ENCODE measurements at regions not wholly inside any gene's neighbourhood (a gene's known extent, or its start where the extent isn't known, plus 50 kb on each side); places are given as distances from the start of the nearest gene placed in this dataset.
"Not testable (repeated sequence)": the region's sequence is repeated elsewhere in the genome, so short reads cannot be mapped to it uniquely, and the experiment has no call there.

DNA sequence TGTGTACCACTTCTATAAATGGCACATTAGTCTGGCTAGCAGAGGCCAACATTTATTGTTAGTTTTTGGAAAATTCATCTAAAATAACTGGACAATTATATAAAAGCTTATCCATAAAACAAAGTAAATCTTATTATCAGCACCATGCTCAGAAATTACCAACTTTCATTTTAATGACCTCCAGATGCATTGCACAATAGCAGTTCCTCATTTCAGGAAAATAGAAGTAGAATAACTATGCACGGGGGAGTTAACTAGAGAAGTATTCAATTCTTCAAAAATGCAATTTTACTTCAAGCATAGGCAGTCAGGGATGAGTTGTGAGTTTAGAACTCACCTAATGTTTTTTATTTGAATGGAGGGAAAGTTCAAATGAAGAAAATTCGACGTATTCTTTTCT is 1023.5 kb downstream of the PCDH17 start:
- DNase-seq, result no peak

DNA sequence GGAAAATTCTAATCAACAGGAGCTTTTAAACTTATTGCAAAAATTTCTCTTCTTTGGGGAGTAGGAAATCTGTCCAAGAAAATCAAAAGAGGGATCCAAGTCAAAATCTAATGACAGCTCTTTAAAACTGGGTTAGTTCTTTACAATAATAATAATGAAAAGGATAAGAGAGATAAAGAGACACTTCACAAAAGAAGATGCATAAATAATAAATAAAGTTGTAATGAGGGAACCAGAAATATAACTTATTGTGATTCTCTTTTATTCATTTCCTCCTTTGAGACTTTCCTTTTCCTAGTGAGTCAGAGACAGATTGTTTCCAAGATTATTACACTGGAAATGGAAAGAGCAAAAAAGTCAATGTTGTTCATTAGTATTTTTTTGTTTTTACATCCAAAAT is 1029.3 kb downstream of the PCDH17 start:
- DNase-seq, result no peak

DNA sequence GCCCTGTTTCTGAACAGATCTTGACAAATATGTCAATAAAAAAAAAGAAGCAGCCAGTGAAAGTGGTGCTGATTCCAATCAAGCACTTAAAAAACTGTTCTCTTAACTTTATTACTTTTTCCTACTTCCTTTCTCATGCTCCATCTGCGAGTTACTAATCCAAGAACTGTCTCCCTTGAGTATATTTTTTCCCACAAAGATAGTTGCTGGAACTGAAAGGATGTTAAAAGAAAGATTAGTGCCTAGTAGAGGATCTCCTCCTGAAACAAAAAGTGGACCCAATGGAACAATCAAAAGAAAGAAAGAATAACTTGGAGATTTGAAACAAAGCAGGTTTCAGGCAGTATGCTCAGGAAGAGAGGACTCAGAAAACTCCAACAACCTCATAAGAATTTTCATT is 1034.8 kb downstream of the PCDH17 start:
- no peak for DNase-seq

DNA sequence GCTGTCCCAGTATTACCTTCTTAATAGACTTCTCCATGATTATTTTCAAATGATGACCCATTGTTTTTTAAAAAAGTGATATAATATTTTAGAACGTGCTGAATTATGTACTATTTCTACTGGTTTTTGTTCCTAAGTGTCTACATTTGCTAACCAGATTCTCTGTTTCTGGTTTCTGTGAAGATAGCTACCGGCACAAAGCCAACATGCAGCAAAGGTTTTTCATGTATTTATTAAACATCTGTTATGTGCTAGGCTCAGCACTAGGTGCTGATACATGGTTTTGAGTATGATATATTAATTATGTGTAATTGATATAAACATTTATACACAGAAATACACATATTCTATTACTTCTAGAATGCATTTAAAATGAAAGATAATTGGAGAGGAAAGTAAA is 1035.6 kb downstream of the PCDH17 start:
- no peak for DNase-seq

DNA sequence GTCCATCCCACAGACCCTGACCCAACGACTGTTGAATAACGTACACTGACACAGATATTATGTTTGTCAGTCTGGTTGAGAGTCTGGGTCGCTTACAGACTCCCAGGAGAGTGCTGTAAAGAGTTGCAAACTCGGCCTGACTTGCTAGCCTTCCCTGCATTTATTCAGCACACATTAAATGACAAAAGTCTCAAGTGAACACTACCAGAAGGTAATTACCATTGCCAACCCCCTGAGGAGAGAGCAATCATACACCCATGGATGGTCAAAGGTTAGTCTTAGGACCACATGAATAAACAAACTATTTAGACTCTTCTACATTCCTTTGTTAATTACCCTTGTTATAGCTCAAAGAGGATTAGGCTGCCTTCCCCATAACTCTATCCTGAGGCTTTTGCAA is 1048.6 kb downstream of the PCDH17 start:
- no peak for DNase-seq

DNA sequence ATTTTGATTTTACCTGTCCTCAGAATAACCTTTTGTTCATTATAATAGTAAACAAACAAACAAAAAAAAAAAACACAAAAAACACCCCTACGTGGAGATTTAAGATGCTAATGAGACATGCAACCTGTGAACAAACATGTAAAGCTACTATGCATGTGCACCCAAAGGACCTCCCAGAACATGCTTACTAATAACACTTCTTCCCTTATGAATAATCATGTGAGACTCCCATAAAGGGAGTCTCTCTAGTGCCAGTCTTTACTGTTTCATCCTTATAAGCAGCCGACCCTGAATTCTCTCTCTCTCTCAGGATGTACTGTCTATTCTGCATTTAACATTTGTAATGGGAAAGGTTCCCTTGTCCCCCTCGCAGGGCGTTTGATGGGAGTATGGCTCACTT is 1051.1 kb downstream of the PCDH17 start:
- no peak for DNase-seq

DNA sequence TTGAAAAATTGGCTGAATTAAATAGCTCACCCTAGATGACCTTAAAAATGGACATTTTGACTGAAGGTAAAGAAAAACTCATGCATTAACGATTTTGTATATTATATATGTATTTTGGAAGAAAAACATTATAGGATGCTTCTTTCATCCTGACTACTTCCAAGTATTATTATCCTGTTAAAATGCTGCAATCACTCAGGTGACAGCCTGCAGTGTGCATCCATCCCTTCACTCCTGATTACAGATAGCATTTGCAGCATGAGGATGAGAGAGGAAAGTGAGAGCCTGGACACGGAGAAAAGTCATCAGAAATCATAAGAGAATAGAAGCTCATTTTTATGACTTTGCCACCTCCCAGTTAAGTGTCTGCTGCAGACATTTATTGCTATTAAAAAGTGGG is 1055.6 kb downstream of the PCDH17 start:
- no peak for DNase-seq

DNA sequence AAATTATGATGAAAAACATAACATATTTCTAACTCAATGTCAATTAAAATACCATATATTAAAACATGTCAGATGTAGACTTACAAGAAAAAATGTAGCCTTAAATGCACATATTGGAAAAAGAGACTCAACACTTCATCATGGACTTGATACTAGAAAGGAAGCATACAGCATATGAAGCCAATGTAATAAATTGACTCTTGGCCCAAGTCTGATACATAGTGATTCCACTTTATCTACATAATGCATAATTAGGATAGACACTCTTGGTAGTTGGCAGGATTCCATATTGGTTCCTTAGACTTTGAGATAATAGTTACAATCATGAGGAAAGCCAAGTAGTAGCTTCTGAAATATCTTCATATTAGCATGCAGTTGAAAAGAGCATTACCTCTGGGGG is 1067.0 kb downstream of the PCDH17 start:
- no peak for DNase-seq

DNA sequence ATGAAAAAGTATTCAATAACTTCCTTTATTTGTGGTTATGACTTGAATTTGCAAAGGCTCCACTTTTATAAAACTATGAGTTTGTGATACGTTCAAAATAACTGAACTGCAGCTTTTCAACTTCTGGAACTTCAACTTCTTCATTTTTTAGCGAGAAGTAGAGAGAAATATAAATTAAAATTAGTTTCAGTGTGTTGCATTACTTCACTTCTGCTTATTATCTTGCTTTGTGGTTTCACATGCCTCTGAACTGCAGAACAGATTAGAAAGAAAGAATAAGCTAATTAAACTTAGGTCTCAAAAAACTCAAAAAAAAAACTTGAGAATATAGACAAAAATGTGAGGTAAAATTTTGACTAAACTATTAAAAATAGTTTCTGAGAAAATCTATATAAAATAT is 1073.4 kb downstream of the PCDH17 start:
- DNase-seq, result no peak

DNA sequence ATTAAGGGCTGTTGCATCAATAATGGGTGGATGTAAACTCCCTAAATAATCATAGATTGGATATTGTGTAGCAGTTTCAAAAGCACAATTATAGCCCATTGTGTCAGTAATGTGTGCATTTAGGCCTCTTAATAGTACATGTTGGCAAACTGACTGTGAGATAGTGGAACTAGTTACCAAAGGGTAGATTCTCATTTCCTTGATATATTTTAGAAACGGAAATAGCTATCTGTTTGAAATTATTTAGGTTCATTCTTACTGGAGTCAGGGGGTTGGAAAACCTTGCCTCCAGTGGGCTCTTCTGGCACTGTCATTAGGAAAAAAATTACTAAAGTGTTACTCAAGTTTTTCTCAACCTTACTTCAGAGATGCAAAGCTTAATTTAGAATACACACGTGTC is 1074.9 kb downstream of the PCDH17 start:
- no peak for DNase-seq

DNA sequence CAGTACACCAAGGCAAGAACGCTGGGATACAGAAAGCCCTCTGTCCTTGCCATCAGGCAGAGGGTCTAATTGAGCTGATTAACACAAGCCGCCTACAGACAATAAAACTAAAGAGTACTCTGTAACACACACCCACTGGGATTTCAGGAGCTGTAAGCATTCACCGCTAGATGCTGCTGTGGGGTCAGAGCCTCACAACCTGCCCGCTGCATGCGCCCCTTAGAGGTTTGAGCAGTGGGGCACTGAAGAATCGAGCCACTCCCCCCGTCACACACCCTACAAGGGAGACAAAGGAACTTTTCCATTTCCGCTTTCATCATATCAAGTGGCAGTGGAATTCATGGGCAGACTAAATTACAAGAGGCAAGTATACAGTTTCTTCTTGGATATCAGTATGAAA is 1080.6 kb downstream of the PCDH17 start:
- no peak for DNase-seq

DNA sequence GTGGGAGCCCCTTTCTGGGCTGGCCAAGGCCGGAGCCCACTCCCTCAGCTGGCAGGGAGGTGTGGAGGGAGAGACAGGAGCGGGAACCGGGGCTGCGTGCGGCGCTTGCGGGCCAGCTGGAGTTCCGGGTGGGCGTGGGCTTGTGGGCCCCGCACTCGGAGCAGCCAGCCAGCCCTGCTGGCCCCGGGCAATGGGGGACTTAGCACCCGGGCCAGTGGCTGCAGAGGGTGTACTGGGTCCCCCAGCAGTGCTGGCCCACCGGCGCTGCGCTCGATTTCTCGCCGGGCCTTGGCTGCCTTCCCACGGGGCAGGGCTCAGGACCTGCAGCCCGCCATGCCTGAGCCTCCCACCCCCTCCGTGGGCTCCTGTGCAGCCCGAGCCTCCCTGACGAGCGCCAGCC is 1082.5 kb downstream of the PCDH17 start:
- DNase-seq, result not testable (repeated sequence)

DNA sequence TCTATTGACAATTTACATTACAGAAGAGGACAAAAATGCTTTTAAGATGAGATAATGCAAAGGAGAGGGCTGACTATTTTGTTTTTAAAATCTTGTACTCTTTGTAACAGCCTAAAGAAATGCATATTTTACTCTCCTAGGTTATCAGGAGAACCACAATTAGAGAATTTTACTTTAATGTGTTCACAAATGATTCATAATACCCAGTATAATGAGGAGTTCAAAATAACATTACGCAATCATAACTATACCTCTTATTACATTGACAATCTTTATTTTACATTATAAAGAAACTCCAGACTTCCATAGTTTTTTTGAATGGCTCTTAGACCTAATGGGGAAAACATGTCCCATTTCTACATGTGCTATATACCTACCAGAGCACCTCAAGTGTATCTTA is 1089.7 kb downstream of the PCDH17 start:
- no peak for DNase-seq

DNA sequence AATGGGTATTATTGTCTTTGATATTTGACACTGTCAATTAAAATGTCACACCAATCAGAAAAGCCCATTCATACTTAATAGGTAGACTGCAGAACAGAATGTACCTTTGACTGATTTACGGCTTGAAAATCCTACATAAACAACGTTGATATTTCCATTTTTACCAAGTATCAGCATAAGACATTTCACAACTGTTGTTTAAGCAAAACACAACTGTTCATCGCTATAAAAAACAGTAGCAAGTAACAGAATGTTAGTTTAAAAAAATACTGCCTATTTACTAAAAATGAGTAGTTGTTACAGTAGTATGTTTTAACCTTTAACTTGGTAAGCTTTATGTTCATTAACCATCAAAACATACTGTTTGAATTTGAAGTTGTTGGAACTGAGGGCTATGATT is 1096.6 kb downstream of the PCDH17 start:
- no peak for DNase-seq

DNA sequence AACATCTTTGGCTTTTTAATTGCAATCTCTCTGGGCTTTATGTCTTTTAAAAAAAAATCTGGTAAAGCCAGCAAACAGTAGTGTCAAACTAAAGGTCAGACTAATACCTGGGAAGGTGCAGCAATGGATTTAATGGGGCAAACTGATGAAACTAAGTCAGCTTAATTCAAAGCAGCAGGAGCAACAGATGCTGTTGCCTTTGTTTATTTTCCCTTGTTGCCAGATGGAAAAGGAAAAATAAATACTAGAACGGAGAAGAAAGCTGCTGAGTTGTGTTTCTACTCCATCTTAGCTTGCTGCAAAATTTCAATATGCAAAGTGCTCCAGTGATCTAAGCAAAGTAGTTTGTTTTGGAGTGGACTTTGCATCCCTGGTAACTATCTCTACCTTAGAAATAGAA is 1097.8 kb downstream of the PCDH17 start:
- DNase-seq, result no peak

DNA sequence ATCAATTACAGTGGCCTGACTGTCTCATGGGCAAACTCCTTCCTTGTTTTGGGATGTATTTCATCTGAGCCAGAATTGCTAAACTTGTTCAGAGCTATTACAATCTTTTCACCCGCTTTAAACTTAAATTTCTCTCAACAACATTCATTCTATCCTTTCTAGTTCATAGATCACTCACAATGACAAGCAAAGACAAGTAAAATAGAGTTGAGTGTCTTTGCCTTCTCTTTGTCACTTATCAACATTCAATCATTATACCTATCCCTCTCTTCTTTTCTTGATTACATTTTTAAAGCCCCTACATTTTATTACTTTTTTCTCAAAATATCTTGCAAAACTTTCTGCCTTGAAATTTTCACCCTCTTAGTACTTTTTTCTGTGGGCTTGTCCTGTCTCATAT is 1113.1 kb downstream of the PCDH17 start:
- DNase-seq, result no peak

DNA sequence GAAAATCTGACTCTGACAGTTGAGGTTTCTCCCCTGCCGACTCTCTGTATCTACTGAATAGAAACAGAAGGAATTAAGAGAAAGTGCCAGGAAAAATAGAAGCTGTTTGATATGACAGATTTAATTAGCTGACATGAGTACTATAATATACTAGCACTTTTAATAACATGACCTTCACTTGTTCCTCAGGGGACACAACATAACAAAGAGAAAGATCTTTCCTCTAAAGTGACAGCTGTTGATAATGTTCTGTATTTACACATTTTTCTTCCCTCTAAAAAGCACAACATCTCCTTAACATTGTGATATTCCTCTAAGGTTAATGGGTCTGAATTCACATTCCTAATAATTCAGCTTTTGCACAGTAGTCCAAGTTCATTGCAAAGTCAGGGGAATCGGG is 1136.0 kb downstream of the PCDH17 start:
- DNase-seq, result no peak

DNA sequence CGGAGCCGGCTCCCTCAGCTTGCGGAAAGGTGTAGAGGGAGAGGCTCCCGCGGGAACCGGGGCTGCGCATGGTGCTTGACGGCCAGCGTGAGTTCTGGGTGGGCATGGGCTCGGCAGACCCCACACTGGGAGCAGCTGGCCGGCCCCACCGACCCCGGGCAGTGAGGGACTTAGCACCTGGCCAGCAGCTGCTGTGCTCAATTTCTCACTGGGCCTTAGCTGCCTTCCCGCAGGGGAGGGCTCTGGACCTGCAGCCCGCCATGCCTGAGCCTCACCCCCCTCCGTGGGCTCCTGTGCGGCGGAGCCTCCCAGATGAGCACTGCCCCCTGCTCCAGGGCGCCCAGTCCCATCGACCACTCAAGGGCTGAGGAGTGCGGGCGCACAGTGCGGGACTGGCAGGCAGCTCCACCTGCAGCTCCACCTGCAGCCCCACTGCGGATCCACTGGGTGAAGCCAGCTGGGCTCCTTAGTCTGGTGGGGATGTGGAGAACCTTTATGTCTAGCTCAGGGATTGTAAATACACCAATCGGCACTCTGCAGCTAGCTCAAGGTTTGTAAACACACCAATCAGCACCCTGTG is 1141.8 kb downstream of the PCDH17 start:
- DNase-seq, result no peak

DNA sequence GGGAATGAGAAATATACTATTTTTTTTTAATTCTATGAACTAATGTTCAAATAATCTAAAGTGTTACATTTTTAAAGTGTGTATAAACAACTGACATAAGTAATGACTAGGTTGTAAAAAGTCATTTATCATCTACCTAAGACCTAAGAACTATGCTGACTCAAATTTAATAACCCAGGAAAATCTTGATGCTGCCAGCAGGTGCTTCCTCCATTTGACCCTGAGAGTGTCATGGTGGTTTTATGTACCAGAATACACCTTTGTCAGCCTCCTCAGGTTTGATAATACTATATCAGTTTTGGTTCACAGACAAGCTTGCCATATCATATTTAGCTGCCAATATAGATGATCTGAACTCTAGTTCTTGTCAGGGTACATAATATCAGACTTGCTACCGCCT is 1151.2 kb downstream of the PCDH17 start:
- DNase-seq, result no peak

DNA sequence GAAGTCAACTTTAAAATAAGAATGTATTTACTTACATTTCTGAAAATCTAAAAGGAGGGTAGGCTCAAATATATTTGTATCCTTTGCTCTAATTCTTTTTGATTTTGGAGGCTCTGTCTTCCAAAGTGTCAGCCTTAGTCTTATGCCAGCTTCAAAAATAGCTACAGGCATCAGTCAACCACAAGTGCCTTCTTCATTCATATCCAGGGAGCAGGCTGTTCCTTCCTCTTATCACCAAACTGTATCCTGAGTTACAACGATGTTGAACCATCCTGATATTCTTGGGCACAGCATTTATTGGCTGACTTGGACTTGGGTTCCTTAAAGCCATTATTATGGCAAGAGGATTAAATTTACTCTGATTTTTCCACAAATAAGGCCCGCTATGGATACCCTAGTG is 1161.3 kb downstream of the PCDH17 start:
- no peak for DNase-seq

DNA sequence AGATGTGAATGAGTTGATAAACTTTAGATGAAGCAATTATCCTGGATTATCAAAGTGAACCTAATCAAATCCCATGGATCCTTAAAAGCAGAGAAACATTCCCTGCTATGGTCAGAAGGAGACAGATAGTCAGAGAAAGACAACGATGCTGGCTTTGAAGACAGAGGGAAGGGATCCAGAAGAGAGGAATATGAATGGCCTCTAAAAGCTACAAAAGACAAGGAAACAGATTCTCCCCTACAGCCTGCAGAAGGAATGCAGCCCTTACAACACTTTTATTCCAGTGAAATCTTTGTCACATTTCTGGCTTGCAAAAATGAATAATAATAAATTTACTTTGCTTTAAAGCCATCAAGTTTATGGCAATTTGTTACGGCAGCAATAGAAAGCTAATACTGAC is 1164.2 kb downstream of the PCDH17 start:
- DNase-seq, result no peak

DNA sequence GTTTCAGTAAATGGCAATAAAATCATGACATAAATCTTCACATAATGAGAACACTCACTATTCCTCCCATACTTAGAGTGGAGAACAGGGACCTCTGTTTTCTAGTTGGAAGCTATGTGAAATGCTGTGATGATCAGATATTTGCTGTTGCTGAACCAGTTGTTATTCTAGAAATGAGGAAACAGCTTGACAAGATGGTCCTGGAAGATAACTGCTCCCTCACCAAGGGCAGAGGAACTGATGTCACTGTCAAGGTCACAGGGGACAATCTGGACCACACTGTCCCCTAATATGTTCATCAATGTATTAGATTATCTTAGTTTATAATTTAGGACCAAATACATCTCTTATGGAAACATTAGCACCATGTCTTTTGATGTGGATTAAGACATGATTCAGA is 1173.3 kb downstream of the PCDH17 start:
- DNase-seq, result no peak

DNA sequence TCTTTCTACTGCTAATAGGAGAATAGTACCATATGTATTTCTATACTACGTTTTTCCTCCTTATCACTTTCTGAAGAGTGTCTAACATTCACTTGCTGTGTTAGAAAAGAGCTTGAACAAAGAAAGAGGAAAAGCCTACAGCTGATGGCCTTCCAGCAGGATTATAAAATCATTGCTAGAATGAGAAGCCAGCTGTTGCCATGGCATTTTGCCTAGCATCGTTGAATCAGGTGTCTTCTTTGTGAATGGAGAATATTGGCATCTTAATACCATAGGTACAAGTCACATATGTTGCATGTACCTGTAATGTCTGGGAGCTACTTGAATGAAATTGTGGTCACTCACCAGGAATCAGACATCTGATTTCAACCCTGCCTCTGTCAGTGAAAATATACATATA is 1174.9 kb downstream of the PCDH17 start:
- DNase-seq, result no peak

DNA sequence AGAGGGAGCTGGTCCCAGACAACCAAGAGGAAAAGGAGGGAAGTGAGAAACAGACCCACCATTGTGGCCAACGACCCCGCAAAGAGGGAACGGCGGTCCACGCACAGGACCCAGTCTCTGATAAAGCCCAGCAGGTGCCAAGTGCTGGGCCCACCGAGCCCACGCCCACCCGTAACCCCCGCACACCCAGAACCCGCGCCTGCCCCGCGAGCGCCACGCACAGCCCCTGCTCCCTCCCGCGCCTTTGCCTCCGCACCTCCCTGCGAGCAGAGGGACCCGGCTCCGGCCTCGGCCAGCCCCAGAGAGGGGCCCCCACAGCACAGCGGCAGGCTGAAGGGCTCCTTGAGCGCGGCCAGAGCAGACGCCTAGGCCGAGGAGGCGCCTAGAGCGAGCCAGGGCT is 1192.2 kb downstream of the PCDH17 start:
- no peak for DNase-seq

DNA sequence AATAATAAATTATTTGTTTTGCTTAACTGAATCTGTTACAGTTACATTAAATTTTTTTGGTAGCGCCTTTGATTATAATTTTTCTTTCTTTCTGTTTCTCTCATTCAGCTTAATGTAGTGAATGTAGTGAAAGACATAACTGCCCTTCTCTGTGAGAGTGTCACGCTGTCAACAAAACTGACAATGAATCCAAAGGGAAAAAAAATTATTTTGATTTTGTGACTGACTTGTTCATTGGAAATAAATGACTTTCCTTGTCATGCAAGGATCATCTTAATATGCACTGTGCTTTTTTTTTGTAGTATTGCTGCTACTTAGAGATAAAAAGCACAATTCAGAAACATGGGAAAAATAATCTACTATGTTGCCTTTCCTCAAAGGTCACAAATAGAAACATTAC is 1196.4 kb downstream of the PCDH17 start:
- no peak for DNase-seq

DNA sequence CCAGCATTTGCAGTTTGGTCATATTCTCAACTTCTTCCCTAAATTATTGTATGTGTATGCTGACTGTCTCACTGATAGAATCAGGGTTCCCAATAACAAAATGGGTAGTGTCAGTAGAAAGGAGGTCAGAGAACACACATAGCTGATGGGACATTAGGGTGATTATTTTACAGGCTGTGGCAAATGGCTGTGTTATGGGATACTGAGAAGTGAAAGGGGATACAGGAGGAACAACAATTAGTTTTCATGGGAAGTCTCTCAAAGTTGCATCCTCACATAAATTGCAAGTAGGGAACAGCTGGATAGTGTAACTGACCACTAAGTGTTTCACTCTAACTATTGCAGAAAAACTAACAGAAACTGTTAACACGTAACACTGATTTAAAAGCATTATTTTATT is 1199.3 kb downstream of the PCDH17 start:
- no peak for DNase-seq
